HL-60 (cell line): ENCODE measurements at regions not wholly inside any gene's neighbourhood (a gene's known extent, or its start where the extent isn't known, plus 50 kb on each side); places are given as distances from the start of the nearest gene placed in this dataset.

ENCODE experiments used
- DNase-seq, 2 experiments: peaks; one replicate each; pipeline ENCODE4 v3.0.0-alpha.2; 2010 to 2020; ENCODE audit warnings: low read depth in 1 of 2, low spot score in 1 of 2
- H3K27ac ChIP-seq: fragments of 250-450 bp; sonication (Bioruptor Pico); replicated peaks from 2 replicates; pipeline ENCODE4 v1.5.1; 2020; ENCODE audit warnings: mild to moderate bottlenecking, moderate library complexity
- H3K27me3 ChIP-seq: fragments of 250-450 bp; sonication (Bioruptor Pico); 2 replicates; pipeline ENCODE4 v1.5.1; 2021; ENCODE audit warnings: mild to moderate bottlenecking, moderate library complexity; ENCODE audit not compliant: insufficient read depth, poor library complexity, severe bottlenecking
- H3K4me3 ChIP-seq: replicated peaks from 2 replicates; pipeline ENCODE4 v1.5.1; 2011; ENCODE audit warnings: mild to moderate bottlenecking, control low read depth, low read length; ENCODE audit not compliant: insufficient read depth
- CTCF ChIP-seq: IDR thresholded peaks from one replicate; pipeline ENCODE4 v1.5.1; 2011; ENCODE audit warnings: low read length, control low read depth, inconsistent platforms; ENCODE audit not compliant: insufficient read depth
- GABPA ChIP-seq: IDR thresholded peaks from 2 replicates; pipeline ENCODE4 v1.6.1; 2012; ENCODE audit warnings: low read depth
- POLR2AphosphoS5 ChIP-seq: IDR thresholded peaks from 2 replicates; pipeline ENCODE4 v1.6.1; 2012; ENCODE audit warnings: low read depth
- REST ChIP-seq: IDR thresholded peaks from 2 replicates; pipeline ENCODE4 v1.6.1; 2012; ENCODE audit warnings: low read depth; ENCODE audit not compliant: insufficient replicate concordance
- SPI1 ChIP-seq: IDR thresholded peaks from 2 replicates; pipeline ENCODE4 v1.6.1; 2012; ENCODE audit warnings: low read depth, mild to moderate bottlenecking, borderline replicate concordance

GRCh38 chr2:220228310-220229006 is 601.0 kb downstream of the SLC4A3 start:
- no peak overlapping the region for H3K27ac ChIP-seq
- TF ChIP-seq POLR2AphosphoS5 (no peak), REST (no peak), GABPA (no peak), CTCF (no peak), SPI1 (no peak)
- no peak overlapping the region for H3K4me3 ChIP-seq
- no peak for DNase-seq
- H3K27me3 ChIP-seq, result no peaks in the 10 kb centered on the region

- Histone ChIP-seq H3K4me3 (no peak overlapping the region), H3K27me3 (no peaks in the 10 kb centered on the region), H3K27ac (no peak overlapping the region)
- no peak for TF ChIP-seq POLR2AphosphoS5
- TF ChIP-seq SPI1, result no peak
- no peak for TF ChIP-seq GABPA
- TF ChIP-seq REST, result no peak
- TF ChIP-seq CTCF, result no peak
- no peak for DNase-seq
Observed at GRCh38 chr2:220240641-220241040, 613.2 kb downstream of the SLC4A3 start.

GRCh38 chr2:220241423-220241822 is 614.0 kb downstream of the SLC4A3 start:
- no peaks in the 10 kb centered on the region for H3K27me3 ChIP-seq
- no peak overlapping the region for H3K27ac ChIP-seq
- no peak overlapping the region for H3K4me3 ChIP-seq
- DNase-seq, result no peak
- TF ChIP-seq SPI1 (no peak), CTCF (no peak), REST (no peak), GABPA (no peak), POLR2AphosphoS5 (no peak)
